Stimulated activated CD4-positive, alpha-beta T cell treated with anti-CD3 and anti-CD28 coated beads, TNF-alpha, amount 100 ng/mL, for 1 hour (primary cell): ENCODE measurements at regions not wholly inside any gene's neighbourhood (a gene's known extent, or its start where the extent isn't known, plus 50 kb on each side); places are given as distances from the start of the nearest gene placed in this dataset.

Experiments used
- DNase-seq, 3 donors: peaks; one replicate each; pipeline ENCODE4 v3.0.0-alpha.2; 2020; ENCODE audit warnings: low read depth in 3 of 3, low spot score in 1 of 3

GRCh38 chr20:59403261-59403961 lies 103.0 kb downstream of the EDN3 start:
- peak; percentile 21 to 78 (median 67) for DNase-seq

DNA sequence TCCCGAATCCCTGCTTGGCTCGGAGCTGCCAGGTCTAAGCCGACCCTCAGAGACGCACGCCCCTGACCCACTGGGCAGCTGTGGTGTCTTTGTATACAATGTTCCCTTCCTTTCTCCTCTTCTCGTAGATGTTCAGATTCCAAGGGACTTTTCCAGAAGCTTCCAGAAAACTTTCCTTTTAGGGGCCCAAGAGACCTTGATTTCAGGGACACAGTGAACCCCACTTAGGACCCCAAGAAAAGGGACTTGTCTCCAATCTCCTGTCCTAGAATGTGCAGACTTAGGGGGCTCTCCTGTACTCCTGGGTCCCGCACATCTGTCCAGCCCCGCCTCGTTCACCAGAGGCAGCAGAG lies 103.5 kb downstream of the EDN3 start:
- no peak for DNase-seq

DNA sequence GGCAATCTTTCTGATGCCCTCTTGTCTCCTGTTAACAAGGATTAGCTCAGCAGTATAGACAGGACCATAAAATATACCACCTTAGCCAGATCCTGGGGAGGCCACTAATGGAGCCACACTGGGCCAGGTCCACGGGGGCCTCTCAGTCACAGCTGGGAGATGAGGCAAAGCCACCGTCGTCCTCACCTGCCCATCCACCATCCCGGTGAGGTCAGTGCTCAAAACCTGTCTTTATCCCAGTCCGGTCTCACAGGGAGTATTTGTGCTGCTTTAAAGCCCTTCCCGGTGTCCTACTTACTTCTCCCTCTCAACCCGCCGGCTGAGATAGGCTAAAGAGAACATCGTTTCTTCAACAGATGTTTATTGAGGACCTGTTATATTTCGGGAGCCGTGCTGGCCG lies 104.3 kb downstream of the EDN3 start:
- DNase-seq = no peak

DNA sequence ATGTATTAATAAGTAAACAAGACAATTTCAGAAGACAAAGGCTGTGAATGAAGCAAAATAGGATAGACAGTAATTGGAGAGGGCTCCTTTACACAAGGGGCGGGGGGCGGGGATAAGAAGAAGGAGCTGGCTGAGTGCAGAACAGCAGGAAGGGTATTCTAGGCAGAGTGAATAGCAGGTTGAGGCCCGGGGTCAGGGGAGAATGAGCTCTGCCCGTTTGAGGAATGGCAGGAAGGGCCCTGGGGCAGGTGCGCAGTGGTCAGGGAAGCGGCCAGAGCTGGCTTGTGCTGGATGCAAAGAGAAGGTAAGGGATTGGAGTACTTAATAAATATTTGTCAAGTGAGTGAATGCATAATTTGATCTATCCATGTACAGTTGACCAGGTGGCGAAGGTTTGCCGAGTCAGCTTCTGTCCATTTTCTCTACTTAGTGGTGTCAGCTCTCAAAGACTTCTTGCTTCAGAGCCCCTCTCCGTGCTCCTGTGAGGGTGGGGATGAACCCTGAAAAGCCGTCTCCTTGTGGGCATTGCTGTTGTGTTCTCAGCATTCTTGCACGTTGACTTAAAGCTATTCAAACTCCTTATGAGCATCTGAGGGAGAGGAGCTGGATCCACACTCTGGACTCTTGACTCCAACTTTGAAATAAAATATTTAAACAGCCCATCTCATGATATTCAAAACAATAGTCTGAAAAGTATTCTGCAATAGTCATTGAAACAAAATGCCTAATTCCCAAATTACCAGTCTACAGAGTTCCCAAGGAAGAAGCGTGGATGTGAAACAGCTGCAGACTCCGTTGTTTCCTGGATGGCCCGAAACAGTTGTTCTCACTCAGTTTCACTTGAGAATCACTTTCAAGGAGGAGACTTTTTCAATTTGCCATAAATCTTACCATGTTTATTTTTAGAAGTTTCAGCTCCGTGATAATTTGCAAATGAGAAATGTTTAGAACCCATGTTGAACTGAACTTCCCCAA lies 105.1 kb downstream of the EDN3 start:
- no peak for DNase-seq

- no peak for DNase-seq
These were observed 106.0 kb downstream of the EDN3 start for GRCh38 chr20:59406446-59406845.

GRCh38 chr20:59411170-59411569 lies 110.8 kb downstream of the EDN3 start:
- no peak for DNase-seq

DNA sequence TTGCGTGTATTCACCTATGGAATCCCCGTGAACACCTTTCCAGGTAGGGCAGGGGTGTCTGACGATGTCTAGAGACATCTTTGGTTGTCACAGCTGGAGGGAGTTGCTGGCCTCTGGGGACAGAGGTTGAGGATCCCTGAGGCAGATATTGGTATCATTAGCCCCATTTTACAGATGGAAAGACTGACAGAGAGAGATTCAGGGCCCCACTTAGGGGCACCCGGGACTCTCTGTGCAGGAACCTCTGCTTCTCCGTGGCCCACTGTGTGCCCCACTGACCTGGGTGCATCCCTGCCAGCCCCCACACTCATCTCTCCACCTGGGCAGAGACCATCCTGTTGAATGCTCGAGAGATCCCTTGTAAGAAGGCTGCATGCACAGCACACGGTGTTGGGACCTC lies 111.2 kb downstream of the EDN3 start:
- no peak for DNase-seq

DNA sequence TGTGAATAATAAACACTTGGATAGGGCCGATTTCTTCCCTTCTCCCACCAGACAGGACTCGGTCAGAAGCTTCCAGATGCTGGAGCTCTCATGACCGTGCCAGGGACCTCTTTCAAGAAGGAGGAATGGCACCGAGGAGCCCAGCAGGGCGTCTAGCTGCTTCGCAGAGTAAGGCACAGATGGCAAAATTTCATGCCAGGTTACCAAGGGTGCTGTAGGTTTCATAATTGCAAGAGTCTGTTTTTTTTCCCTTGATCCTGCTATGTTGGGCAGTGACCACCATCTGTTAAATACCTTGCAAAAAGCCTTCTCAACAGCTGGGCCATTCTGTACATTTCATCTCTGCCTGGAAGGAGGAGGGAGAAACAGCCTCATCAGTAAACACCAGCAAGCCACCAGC lies 111.8 kb downstream of the EDN3 start:
- DNase-seq = no peak

GRCh38 chr20:59412875-59413284 lies 112.5 kb downstream of the EDN3 start:
- no peak for DNase-seq

DNA sequence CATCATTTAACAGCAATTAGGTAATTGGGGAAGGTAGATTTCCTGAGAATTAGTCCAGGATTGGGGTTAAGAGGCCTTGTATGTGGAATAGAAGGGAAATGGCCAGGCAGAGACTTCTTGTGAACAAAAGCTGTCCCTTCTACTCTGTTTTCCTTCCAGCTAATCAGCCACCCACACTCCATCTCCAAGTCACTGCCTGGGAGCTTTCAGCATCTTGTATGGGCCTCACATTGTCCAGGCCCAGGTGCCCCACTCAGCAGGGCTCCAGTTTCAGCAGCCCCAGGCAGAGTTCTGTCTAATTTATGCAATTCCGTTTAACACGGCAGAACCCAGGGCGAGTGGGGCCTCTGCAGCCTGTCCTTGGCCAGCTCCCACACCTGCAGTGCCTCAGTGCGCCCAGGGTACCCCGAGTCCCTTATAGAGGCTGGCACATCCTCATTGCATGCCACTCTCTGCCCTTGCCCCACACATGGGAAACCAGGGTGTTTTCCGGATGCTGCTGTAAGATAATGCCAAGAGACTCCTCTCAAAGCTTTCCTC lies 113.0 kb downstream of the EDN3 start:
- no peak for DNase-seq

GRCh38 chr20:59414936-59415623 lies 114.7 kb downstream of the EDN3 start:
- DNase-seq = no peak

DNA sequence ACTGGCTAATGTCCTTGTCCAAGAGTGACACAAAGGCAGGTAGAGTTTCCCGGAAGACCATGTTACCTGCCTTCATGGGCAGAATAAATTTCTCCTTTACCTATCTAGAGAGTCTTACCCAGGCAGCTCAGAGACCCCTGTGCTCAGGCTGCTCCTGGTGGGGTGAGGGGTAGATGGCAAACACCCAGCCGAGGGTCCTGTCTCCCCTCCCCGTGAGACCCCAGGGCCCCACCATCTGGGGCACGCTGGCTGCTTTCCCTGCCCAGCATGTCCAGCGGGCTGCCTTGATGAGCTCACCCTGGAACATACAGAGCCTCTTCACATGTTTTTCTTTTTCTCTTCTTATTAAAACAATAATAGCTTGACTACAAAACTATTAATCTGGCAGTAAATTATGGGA lies 116.5 kb downstream of the EDN3 start:
- no peak for DNase-seq

GRCh38 chr20:59421089-59421488 lies 120.7 kb downstream of the EDN3 start:
- DNase-seq = no peak

DNA sequence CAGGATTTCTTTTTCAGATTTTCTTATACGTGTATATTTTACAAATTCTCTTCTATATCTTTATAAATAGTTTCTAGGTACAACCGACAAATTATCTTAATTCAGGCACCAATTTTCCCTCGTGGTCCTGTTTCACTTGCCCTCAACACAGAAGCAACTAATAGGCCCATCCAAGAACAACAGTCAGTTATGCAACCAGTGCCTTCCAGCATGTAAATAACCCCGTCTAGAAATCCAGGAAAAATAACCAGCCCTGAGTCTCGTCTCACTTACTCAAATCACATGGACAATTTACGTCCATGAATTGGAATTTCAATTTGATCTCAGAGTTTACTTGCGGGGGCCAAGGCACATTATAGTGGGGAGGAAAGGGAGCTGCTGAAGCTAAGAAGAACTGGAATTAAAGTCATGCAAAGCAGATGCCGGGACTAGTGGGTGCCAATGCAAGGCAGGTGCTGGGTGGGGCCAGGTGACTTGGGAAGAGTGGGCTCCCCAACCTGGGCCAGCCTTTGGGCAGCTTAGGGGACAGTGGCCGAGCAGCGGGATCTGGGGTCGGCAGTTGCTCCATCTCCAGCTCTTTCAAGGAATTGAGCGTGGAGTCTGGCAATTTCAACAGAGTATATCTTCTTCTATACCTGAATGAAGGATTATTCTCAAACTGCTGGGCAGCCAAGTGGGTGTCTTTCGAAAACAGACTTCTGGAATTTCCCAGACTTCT lies 121.7 kb downstream of the EDN3 start:
- DNase-seq = no peak

- no peak for DNase-seq
These were observed 122.6 kb downstream of the EDN3 start for GRCh38 chr20:59422872-59423544.

DNA sequence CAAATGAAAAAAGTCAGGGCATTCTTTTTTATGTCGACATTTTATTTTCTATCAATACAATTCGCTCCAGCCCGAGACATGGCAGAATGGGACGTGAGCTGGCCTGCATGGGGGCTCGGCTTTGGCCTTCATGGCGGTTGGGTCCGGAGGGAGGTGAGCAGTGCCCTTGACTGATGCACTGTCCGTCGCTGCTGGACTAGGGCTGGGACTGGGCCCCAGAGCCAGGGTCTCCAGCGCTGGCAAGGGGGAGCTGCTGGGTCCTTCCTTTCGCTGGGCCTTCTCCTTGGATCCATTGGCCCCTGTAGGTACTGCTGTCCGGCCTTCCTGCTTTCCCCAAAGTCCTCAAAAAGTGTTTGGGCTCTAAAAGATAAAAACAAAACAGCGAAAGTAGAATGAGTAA lies 124.6 kb downstream of the EDN3 start:
- DNase-seq = no peak

DNA sequence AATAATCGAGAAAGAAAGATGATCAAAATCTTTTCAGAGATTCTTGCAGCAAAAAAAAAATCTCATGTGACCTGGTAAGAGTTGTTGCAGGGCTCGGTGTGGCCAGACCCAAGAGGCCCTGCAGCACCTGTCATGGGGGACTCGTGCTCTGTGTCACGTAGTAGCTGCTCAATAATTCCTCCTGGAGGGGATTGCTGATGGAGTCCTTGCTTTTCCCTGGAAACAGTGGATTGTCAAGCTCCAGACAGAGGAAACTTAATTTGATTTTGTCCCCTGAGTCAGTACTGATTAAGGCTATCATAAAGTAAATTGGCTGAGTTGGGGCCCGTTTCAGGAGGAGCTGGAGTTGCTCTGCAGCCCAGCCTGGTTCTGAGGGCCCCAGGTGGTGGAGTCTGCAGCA lies 125.2 kb downstream of the EDN3 start:
- DNase-seq = no peak

- DNase-seq = no peak
These were observed 127.6 kb downstream of the EDN3 start for GRCh38 chr20:59428006-59428405.

- no peak for DNase-seq
These were observed 128.2 kb downstream of the EDN3 start for GRCh38 chr20:59428441-59429205.

DNA sequence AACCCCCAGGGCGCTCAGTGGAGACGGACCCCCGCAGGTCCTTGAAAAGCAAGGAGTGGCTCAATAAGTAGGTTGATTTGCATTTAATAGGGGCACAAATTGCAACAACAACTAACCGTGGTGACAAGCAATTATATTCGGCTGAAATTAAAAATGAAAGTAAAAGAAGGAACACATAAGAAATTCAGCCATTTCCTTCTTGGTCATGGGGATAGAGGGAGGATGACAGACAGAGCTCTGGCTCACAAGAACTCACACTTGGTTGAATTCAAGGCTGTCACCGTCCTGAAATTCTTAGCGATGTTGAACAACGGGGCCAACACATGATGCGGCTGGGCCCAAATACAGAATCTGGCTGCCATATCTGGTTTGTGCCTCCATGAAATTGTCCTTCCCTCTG lies 129.0 kb downstream of the EDN3 start:
- DNase-seq = no peak
